Small intestine (tissue), 7 donors: ENCODE measurements at regions not wholly inside any gene's neighbourhood (a gene's known extent, or its start where the extent isn't known, plus 50 kb on each side); places are given as distances from the start of the nearest gene placed in this dataset.

Experiments used
- DNase-seq, 2 donors: peaks; one replicate each; pipeline versions ENCODE4 v3.0.0 to v3.0.0-alpha.2; 2013
- FAIRE-seq: peaks from 2 replicates; lab custom pipeline; 2012; peaks lifted over from hg19 to GRCh38; lab: Jason Lieb, UNC
- H3K27ac ChIP-seq, 3 donors: one replicate each; pipeline ENCODE4 v1.5.1; 2013; ENCODE audit warnings: low read length in 2 of 3, mild to moderate bottlenecking in 2 of 3, control low read depth in 1 of 3, inconsistent platforms in 1 of 3, low read depth in 1 of 3, moderate library complexity in 1 of 3
- H3K27me3 ChIP-seq, 3 donors: one replicate each; pipeline ENCODE4 v1.6.1; 2013; ENCODE audit warnings: low read length in 3 of 3, inconsistent platforms in 1 of 3; ENCODE audit not compliant: control insufficient read depth in 3 of 3, insufficient read depth in 3 of 3
- H3K36me3 ChIP-seq, 3 donors: one replicate each; pipeline ENCODE4 v1.6.1; 2013; ENCODE audit warnings: low read length in 3 of 3, inconsistent platforms in 1 of 3, low read depth in 1 of 3, mild to moderate bottlenecking in 1 of 3, moderate library complexity in 1 of 3; ENCODE audit not compliant: control insufficient read depth in 3 of 3, insufficient read depth in 2 of 3
- H3K4me1 ChIP-seq, 3 donors: one replicate each; pipeline ENCODE4 v1.6.1; 2013; ENCODE audit warnings: low read length in 2 of 3, inconsistent platforms in 1 of 3, low read depth in 1 of 3, mild to moderate bottlenecking in 1 of 3, moderate library complexity in 1 of 3; ENCODE audit not compliant: control insufficient read depth in 3 of 3, insufficient read depth in 2 of 3
- H3K4me3 ChIP-seq, 3 donors: one replicate each; pipeline ENCODE4 v1.5.1; 2013; ENCODE audit warnings: low read length in 3 of 3, control low read depth in 1 of 3, inconsistent platforms in 1 of 3, low read depth in 1 of 3, mild to moderate bottlenecking in 1 of 3, moderate library complexity in 1 of 3
- H3K9me3 ChIP-seq, 2 donors: one replicate each; pipeline ENCODE4 v1.6.1; 2013; ENCODE audit warnings: low read depth in 1 of 2, low read length in 1 of 2; ENCODE audit not compliant: control insufficient read depth in 2 of 2, insufficient read depth in 1 of 2
- WGBS, 3 donors: extraction: QIAGEN DNeasy Blood & Tissue Kit; methylation state at CpG; one replicate each; pipeline ENCODE4 v1.1.7; 2013; 5-methylcytosine and 5-hydroxymethylcytosine counted together
- donor health status: healthy with polysubstance abuse.
- donor health status: control.
- donor health status: control.
- donor health status: Bipolar disorder and iron deficiency.
- donor health status: healthy.

DNA sequence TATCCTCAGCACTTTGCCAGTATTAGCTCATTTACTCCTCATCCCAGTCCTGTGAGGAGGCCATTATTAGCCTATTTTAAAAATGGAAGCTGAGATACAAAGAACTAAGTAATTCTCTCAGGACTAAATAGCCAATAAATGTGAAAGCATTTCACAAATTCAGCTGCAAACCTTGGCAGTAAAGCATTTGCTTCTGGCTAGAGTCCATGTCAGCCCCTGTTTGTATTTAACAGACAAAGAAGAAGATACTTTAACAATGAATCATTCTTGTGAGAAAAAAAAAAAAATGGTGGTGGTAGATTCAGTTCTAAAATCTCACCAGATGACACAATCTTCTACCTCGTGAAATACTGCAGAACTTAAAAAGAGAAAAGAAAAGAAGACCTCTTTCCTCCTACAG, 85.0 kb upstream of the CNTN6 start:
- Histone ChIP-seq H3K4me1 (no peaks in the 10 kb centered on the region), H3K27ac (no peak overlapping the region), H3K9me3 (no peaks in the 10 kb centered on the region), H3K27me3 (no peaks in the 10 kb centered on the region), H3K36me3 (no peaks in the 10 kb centered on the region), H3K4me3 (no peak overlapping the region)
- no peak for FAIRE-seq
- DNase-seq: no peak
- WGBS, 3 donors: 42 to 58% (median 50%) methylated on average over 1 of the region's 1 CpG

DNA sequence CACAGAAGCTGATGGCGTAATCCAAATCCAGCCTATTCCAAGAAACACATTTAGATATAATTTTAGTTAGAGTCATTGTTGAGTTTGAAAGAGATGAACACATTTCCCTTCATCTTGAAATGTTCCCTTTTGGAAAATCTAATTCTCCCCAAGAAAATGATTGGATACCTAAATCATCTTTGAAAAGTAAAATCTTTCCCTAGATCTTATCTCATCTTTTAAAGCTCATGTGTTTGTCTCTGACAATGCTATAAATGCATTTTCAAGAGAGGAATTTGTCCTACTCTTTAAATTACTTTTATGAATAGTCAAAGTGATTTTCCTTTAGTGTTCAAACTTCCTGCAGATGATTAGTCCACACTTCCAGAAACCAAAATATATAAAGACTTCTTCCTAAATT, 82.6 kb upstream of the CNTN6 start:
- H3K9me3 ChIP-seq: no peaks in the 10 kb centered on the region
- DNase-seq (no peak), FAIRE-seq (no peak)
- no peak overlapping the region for H3K27ac ChIP-seq
- WGBS, 3 donors: 68 to 86% (median 69%) methylated on average over 1 of the region's 1 CpG
- no peaks in the 10 kb centered on the region for H3K36me3 ChIP-seq
- H3K27me3 ChIP-seq: no peaks in the 10 kb centered on the region
- no peak overlapping the region for H3K4me3 ChIP-seq
- H3K4me1 ChIP-seq: no peaks in the 10 kb centered on the region

DNA sequence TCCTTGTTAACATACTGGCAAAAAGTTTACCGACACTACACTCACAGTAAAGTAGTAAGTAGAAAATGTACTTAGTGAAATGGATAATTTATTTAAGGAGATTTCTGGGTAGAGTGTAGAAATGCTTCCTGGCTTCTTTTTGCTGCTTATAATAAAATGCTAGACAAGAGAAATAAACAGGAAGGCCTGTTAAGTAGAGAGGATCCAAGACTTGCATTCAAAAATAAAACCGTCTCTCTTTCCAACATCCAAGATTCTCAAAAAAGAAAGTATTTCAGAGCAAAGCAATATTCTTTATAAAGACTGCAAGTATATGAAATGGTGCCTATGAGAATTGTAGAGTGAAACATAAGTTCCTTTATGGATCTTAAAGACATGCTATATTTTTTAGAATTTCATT, 77.0 kb upstream of the CNTN6 start:
- no peak for FAIRE-seq
- Histone ChIP-seq H3K9me3 (no peaks in the 10 kb centered on the region), H3K4me1 (no peaks in the 10 kb centered on the region), H3K27me3 (no peaks in the 10 kb centered on the region), H3K36me3 (no peaks in the 10 kb centered on the region), H3K4me3 (no peak overlapping the region), H3K27ac (no peak overlapping the region)
- no peak for DNase-seq
- 61 to 74% (median 66%) methylated on average over 2 of the region's 2 CpGs for WGBS, 3 donors

DNA sequence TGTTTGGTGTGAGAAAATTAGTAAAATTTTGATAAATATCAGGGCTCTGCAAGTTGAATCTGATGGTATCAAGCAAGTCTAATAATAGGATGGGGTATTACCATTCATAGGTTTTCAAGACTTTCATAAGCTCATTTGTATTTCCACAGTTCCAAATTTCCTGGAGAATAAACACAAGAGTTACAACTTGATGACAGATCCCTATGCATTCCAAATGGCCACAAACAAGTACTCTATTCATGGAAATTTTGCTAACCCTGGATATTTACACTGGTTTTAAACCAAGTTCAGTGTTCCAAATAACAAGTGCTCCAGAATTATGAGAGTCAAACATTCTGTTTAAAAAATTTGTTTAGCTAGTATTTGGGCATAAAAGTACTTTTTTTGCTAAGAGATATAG, 75.0 kb upstream of the CNTN6 start:
- Histone ChIP-seq H3K4me3 (no peak overlapping the region), H3K27ac (no peak overlapping the region), H3K9me3 (no peaks in the 10 kb centered on the region), H3K4me1 (no peaks in the 10 kb centered on the region), H3K27me3 (no peaks in the 10 kb centered on the region), H3K36me3 (no peaks in the 10 kb centered on the region)
- no peak for DNase-seq
- FAIRE-seq: no peak

- no peaks in the 10 kb centered on the region for H3K36me3 ChIP-seq
- no peaks in the 10 kb centered on the region for H3K9me3 ChIP-seq
- FAIRE-seq (no peak), DNase-seq (no peak)
- no peak overlapping the region for H3K27ac ChIP-seq
- no peaks in the 10 kb centered on the region for H3K4me1 ChIP-seq
- H3K27me3 ChIP-seq: no peaks in the 10 kb centered on the region
- H3K4me3 ChIP-seq: no peak overlapping the region
- WGBS, 3 donors: 36 to 69% (median 55%) methylated on average over 2 of the region's 2 CpGs
Observed at GRCh38 chr3:1019157-1019556, 73.7 kb upstream of the CNTN6 start.

DNA sequence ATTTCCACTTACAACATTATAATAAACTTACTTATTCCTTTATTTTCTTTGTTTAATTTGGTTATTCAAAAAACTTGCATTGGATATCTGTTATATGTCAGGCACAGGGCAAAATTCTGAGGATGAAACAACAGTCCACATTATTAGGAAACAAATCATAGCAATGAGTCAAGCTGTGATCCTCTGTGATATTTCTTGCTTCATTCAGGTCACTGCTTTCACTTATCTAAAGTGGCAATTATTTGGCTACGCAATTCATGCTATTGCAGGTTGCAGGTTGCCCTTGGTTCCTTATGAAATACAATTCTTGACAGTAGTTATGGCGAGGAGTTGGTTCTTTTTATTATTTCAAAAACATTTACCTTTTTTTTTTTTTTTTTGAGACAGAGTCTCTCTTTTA, 66.4 kb upstream of the CNTN6 start:
- no peaks in the 10 kb centered on the region for H3K4me1 ChIP-seq
- no peaks in the 10 kb centered on the region for H3K36me3 ChIP-seq
- FAIRE-seq (no peak), DNase-seq (no peak)
- H3K27me3 ChIP-seq: no peaks in the 10 kb centered on the region
- no peak overlapping the region for H3K4me3 ChIP-seq
- no peak overlapping the region for H3K27ac ChIP-seq
- 65 to 80% (median 73%) methylated on average over 2 of the region's 2 CpGs for WGBS, 3 donors
- no peaks in the 10 kb centered on the region for H3K9me3 ChIP-seq

- Histone ChIP-seq H3K4me1 (no peaks in the 10 kb centered on the region), H3K27ac (no peak overlapping the region), H3K4me3 (no peak overlapping the region), H3K27me3 (no peaks in the 10 kb centered on the region), H3K9me3 (peaks cover 3 to 4% of the 10 kb centered on the region in 2 donors), H3K36me3 (no peaks in the 10 kb centered on the region)
- 62 to 68% (median 64%) methylated on average over 4 of the region's 4 CpGs for WGBS, 3 donors
- DNase-seq (no peak), FAIRE-seq (no peak)
Observed at GRCh38 chr3:1036207-1036826, 56.5 kb upstream of the CNTN6 start.

- FAIRE-seq (no peak), DNase-seq (no peak)
- WGBS, 3 donors: 74 to 76% (median 75%) methylated on average over 5 of the region's 5 CpGs
- Histone ChIP-seq H3K9me3 (peaks cover 3 to 4% of the 10 kb centered on the region in 2 donors), H3K27me3 (no peaks in the 10 kb centered on the region), H3K36me3 (no peaks in the 10 kb centered on the region), H3K27ac (no peak overlapping the region), H3K4me3 (no peak overlapping the region), H3K4me1 (no peaks in the 10 kb centered on the region)
Observed at GRCh38 chr3:1037631-1038030, 55.2 kb upstream of the CNTN6 start.
